Thoracic aorta (tissue), 2 donors: ENCODE measurements at regions not wholly inside any gene's neighbourhood (a gene's known extent, or its start where the extent isn't known, plus 50 kb on each side); places are given as distances from the start of the nearest gene placed in this dataset.
"Not testable (repeated sequence)": the region's sequence is repeated elsewhere in the genome, so short reads cannot be mapped to it uniquely, and the experiment has no call there.

Experiments used
- ATAC-seq: fragments of 150-250 bp; one replicate; pipeline ENCODE4 v1.8.0; 2017; ENCODE audit warnings: low read depth; ENCODE audit not compliant: insufficient number of reproducible peaks, low FRiP score
- DNase-seq: peaks from one replicate; pipeline ENCODE4 v3.0.0-alpha.2; 2020; ENCODE audit warnings: low spot score
- H3K27ac ChIP-seq, 2 donors: fragments of 200-600 bp; sonication (generic); 1 replicate in 1 of 2; 2 replicates in 1 of 2; pipeline ENCODE4 v1.5.1; 2016; ENCODE audit warnings: mild to moderate bottlenecking in 2 of 2, moderate library complexity in 2 of 2
- H3K27me3 ChIP-seq: fragments of 200-600 bp; sonication (generic); replicated peaks from 2 replicates; pipeline ENCODE4 v1.6.0; 2016; ENCODE audit warnings: mild to moderate bottlenecking; ENCODE audit not compliant: insufficient read depth
- H3K36me3 ChIP-seq: fragments of 200-600 bp; sonication (generic); one replicate; pipeline ENCODE4 v1.5.1; 2016
- H3K4me1 ChIP-seq, 2 donors: fragments of 200-600 bp; sonication (generic); 1 replicate in 1 of 2; 2 replicates in 1 of 2; pipeline versions ENCODE4 v1.5.1 to v1.6.0; 2016; ENCODE audit warnings: low read depth in 2 of 2, mild to moderate bottlenecking in 1 of 2; ENCODE audit not compliant: control insufficient read depth in 1 of 2
- H3K4me3 ChIP-seq: fragments of 200-600 bp; sonication (generic); 2 replicates; pipeline ENCODE4 v1.5.1; 2016; ENCODE audit warnings: mild to moderate bottlenecking
- H3K9me3 ChIP-seq: fragments of 200-600 bp; sonication (generic); 2 replicates; pipeline ENCODE4 v1.5.1; 2016
- TF ChIP-seq, protein P1 (sequence below): fragments of 200-600 bp; sonication (generic); IDR thresholded peaks from one replicate; pipeline ENCODE4 v1.5.1; 2019; ENCODE audit warnings: antibody characterized with exemption

DNA sequence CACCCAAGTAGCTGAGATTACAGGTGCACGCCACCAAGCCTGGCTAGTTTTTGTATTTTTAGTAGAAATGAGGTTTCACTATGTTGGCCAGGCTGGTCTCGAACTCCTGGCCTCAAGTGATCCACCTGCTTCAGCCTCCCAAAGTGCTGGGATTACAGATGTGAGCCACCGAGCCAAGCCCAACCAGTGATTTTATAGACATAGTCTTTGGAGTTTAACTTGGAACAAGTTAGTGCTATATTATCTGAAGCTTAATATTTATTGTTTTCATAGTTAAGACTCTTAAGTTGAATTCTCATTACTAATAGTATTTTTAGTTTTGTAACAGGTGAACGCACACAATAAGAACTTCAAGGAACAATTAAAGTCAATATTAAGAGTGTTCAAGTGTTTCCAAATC lies 122.1 kb downstream of the SPAG6 start:
- not testable (repeated sequence) for H3K4me1 ChIP-seq, H3K27ac ChIP-seq, ATAC-seq

GRCh38 chr10:22468570-22469320 lies 123.4 kb downstream of the SPAG6 start:
- Histone ChIP-seq H3K27me3 (no peaks in the 10 kb centered on the region), H3K36me3 (no peaks in the 10 kb centered on the region), H3K27ac (no peak overlapping the region), H3K4me3 (no peak overlapping the region), H3K4me1 (no peaks in the 10 kb centered on the region), H3K9me3 (no peaks in the 10 kb centered on the region)
- no peak for DNase-seq
- TF ChIP-seq, protein P1, sequence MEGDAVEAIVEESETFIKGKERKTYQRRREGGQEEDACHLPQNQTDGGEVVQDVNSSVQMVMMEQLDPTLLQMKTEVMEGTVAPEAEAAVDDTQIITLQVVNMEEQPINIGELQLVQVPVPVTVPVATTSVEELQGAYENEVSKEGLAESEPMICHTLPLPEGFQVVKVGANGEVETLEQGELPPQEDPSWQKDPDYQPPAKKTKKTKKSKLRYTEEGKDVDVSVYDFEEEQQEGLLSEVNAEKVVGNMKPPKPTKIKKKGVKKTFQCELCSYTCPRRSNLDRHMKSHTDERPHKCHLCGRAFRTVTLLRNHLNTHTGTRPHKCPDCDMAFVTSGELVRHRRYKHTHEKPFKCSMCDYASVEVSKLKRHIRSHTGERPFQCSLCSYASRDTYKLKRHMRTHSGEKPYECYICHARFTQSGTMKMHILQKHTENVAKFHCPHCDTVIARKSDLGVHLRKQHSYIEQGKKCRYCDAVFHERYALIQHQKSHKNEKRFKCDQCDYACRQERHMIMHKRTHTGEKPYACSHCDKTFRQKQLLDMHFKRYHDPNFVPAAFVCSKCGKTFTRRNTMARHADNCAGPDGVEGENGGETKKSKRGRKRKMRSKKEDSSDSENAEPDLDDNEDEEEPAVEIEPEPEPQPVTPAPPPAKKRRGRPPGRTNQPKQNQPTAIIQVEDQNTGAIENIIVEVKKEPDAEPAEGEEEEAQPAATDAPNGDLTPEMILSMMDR: no peak
- no peak for ATAC-seq

More for the DNA sequence above, 122.1 kb downstream of the SPAG6 start:
- not testable (repeated sequence) for H3K36me3 ChIP-seq, H3K27me3 ChIP-seq, DNase-seq, H3K4me3 ChIP-seq, H3K9me3 ChIP-seq

DNA sequence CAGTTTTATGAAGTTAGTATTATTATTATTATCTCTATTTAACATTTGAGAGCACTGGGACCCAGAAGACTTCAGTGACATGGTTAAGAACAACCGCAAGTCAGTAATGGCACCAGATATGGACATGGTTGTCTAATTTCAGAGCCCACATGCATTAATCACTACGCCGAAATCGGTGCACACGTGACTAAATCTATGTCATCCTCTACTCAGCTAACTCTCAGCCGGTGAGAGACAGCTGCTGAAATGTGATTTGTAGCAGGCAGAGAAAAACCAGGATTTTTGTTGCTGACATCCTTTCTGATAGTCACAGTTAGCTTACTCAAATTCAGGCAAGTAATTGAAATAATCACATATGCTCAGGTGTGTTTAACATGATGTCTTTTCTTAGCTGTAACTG lies 127.7 kb downstream of the SPAG6 start:
- Histone ChIP-seq H3K27me3 (peaks cover 18% of the 10 kb centered on the region), H3K27ac (no peak overlapping the region)

DNA sequence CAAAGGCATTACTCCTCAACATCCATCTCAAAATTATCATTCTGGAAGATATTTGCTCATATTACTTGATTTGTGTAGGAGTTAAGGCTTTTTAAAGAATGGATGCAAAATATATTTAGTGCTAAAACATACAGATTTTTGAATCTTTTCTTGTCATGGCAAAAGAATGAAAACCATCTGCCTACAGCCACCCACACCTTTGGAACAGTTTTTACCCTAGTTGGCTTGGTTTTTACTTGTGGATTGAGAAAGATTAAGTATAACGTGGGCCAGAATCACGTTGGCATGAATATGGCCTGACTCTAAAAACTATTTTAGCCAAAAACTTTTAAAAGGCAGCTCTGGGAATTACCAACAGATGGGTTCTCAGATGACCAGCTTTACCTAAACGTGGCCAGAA lies 128.2 kb downstream of the SPAG6 start:
- TF ChIP-seq, protein P1: no peak
- no peak overlapping the region for H3K27ac ChIP-seq
- H3K9me3 ChIP-seq: no peaks in the 10 kb centered on the region
- H3K4me1 ChIP-seq: peaks cover 13 to 17% of the 10 kb centered on the region in 2 donors
- H3K4me3 ChIP-seq: no peak overlapping the region
- no peaks in the 10 kb centered on the region for H3K36me3 ChIP-seq
- peaks cover 18% of the 10 kb centered on the region for H3K27me3 ChIP-seq
- ATAC-seq (no peak), DNase-seq (no peak)

More for the DNA sequence above, 127.7 kb downstream of the SPAG6 start:
- Histone ChIP-seq H3K36me3 (no peaks in the 10 kb centered on the region), H3K9me3 (no peaks in the 10 kb centered on the region), H3K4me1 (peaks cover 13 to 17% of the 10 kb centered on the region in 2 donors), H3K4me3 (no peak overlapping the region)
- TF ChIP-seq, protein P1: no peak
- ATAC-seq (no peak), DNase-seq (no peak)

DNA sequence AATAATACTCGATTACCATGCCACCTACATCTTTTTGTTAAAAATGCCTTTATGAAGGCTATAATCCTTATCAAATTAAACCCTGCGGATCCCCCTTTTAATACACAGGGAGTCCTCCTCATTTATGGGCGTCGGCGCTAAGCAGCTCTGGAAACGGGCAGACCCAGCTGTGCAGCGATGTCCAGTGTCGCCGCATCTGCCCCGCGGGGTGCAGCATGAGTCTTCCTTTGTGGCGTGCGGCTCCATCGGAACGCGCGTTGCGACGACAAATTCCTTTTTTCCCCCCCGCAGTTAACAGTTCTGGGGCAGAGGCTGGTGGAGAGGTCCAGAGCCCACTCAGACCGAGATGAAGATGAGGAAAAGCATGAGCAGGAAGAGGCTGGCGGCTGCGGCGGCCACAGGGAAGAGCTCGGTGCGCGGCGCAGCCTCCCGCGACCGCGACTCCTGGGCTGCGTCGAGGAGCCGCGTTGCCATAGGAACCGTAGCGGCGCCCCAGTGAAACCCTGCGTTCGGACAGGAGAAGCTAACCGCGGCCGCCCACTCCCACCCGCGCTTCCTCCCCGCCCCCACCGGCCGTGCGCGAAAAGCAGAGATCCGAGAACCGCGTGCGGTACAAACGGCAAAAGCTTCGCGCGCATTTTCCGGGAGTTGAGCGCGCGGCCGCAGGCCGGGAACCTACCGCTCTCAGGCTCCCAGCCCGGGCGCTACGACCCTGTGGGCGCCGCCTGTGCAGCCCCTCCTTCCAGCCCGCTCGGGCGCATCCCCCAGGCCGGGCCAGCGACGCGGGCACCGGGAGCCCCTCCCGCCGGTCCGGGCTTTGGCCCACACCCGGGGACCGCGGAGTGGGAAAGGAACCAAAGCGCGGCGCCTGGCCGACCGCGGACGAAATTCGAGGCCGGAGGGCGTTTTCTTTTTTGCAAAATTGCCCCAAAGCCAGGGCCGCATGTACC lies 130.6 kb downstream of the SPAG6 start:
- DNase-seq: no peak
- Histone ChIP-seq H3K27me3 (peaks cover 18% of the 10 kb centered on the region), H3K4me3 (peak overlapping the region; percentile 71), H3K9me3 (no peaks in the 10 kb centered on the region), H3K36me3 (no peaks in the 10 kb centered on the region), H3K27ac (no peak overlapping the region), H3K4me1 (peaks cover 13 to 17% of the 10 kb centered on the region in 2 donors)
- TF ChIP-seq, protein P1: no peak
- no peak for ATAC-seq
